Sigmoid colon (tissue), 4 donors: ENCODE measurements at regions not wholly inside any gene's neighbourhood (a gene's known extent, or its start where the extent isn't known, plus 50 kb on each side); places are given as distances from the start of the nearest gene placed in this dataset.

Experiments
- EP300 ChIP-seq, 4 donors: sonication (generic); formaldehyde crosslinking; IDR thresholded peaks; one replicate each; pipeline ENCODE4 v1.6.1; 2017; ENCODE audit warnings: antibody characterized with exemption in 4 of 4
- TF ChIP-seq, protein P1 (sequence below), 4 experiments: fragments of 450-650 bp in 3 of 4; fragments of 200-600 bp in 1 of 4; IDR thresholded peaks; one replicate each; pipeline ENCODE4 v1.5.1; 2016 to 2019; ENCODE audit warnings: antibody characterized with exemption in 4 of 4, mild to moderate bottlenecking in 3 of 4, moderate library complexity in 2 of 4

DNA sequence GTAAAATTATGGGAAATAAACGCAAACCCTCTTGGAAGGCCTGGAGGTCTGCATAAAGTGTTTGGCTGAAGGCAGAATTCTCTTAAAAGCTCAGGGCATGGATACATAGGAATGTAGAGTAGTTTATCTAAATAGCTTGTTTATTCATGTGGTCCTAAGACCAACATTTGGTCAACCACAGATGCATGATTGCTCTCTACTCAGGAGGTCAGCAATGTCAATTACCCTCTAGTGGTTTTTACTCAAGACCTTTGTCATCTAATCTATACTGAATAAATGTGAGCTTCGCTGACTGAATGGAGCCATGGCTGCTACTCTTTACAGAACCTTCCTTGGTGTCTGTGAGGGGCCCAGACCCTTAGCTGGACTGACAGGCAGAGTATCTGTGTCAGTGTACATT, 139.8 kb downstream of the ATL2 start:
- TF ChIP-seq, protein P1, sequence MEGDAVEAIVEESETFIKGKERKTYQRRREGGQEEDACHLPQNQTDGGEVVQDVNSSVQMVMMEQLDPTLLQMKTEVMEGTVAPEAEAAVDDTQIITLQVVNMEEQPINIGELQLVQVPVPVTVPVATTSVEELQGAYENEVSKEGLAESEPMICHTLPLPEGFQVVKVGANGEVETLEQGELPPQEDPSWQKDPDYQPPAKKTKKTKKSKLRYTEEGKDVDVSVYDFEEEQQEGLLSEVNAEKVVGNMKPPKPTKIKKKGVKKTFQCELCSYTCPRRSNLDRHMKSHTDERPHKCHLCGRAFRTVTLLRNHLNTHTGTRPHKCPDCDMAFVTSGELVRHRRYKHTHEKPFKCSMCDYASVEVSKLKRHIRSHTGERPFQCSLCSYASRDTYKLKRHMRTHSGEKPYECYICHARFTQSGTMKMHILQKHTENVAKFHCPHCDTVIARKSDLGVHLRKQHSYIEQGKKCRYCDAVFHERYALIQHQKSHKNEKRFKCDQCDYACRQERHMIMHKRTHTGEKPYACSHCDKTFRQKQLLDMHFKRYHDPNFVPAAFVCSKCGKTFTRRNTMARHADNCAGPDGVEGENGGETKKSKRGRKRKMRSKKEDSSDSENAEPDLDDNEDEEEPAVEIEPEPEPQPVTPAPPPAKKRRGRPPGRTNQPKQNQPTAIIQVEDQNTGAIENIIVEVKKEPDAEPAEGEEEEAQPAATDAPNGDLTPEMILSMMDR (IDR thresholded peaks at IDR 0.05) = no peak
- no peak for TF ChIP-seq EP300 (IDR thresholded peaks at IDR 0.05)
